ENCODE measurements at regions not wholly inside any gene's neighbourhood (a gene's known extent, or its start where the extent isn't known, plus 50 kb on each side); places are given as distances from the start of the nearest gene placed in this dataset.

- TF ChIP-seq CTCF (IDR thresholded peaks at IDR 0.05 in 2 of 3, conservative IDR thresholded peaks at IDR 0.05 in 1 of 3; ENCODE audit: control insufficient read depth in 2 of 3, extremely low read depth in 1 of 3, insufficient read depth in 1 of 3, low read depth in 3 of 3, low read length in 3 of 3) (no peak), MXI1 (IDR thresholded peaks at IDR 0.05; ENCODE audit: low read depth, low read length) (no peak), ATF3 (IDR thresholded peaks at IDR 0.05; ENCODE audit: borderline replicate concordance, extremely low read depth, low read depth, low read length) (no peak), ASH2L (IDR thresholded peaks at IDR 0.05; ENCODE audit: borderline replicate concordance, low read depth) (no peak), NRF1 (conservative IDR thresholded peaks at IDR 0.05; ENCODE audit: low read depth, low read length) (no peak)
Observed at GRCh38 chr2:239535413-239536144, 134.8 kb upstream of the HDAC4 start.

All from GM12878 (cell line).